NK-92 treated with Interleukin-12 subunit alpha and Interleukin-12 subunit beta, amount 100 ng/mL, for 24 hours (cell line): ENCODE measurements at regions not wholly inside any gene's neighbourhood (a gene's known extent, or its start where the extent isn't known, plus 50 kb on each side); places are given as distances from the start of the nearest gene placed in this dataset.
"Not testable (repeated sequence)": the region's sequence is repeated elsewhere in the genome, so short reads cannot be mapped to it uniquely, and the experiment has no call there.

Experiments used
- DNase-seq: peaks from one replicate; lab custom pipeline; 2025; lab: John Stamatoyannopoulos, UW

DNA sequence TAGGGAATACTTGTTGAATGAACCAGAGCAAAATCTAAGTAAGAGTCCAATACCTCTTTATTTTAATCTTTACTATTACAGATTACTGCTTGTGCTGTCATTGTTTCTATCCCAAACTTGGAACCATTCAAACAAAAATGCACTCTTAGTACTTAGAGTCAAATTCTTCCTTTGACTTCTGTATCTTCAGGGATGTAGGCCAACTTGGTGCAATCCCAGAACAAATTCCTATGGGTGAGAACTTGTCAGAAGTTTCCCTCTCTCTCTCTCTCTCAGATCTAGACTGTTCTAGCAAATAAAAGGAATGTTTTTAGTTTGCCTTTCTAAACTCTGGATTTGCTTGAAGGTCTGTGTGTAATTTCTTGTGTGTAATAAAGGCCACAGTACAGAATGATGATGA, 329.0 kb upstream of the TMTC4 start:
- DNase-seq, result no peak

DNA sequence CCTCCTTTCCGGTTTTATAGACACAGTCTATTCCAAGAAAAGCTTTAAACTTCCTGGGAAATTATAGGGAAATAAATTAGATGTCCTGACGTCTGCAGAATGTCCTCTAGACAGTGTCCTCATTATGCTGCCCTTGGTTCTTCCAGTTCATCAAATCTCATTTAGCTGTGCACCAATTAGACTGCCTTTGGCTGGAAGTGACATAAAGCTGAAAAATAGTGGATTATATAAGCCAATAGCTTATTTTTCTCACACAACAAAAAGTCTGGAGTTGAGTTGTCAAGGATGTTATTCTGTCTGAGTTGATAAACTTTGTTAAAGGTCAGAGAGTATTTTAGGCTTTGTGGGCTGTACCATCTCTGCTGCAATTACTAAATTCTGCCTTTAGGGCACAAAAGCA, 314.8 kb upstream of the TMTC4 start:
- DNase-seq, result no peak

DNA sequence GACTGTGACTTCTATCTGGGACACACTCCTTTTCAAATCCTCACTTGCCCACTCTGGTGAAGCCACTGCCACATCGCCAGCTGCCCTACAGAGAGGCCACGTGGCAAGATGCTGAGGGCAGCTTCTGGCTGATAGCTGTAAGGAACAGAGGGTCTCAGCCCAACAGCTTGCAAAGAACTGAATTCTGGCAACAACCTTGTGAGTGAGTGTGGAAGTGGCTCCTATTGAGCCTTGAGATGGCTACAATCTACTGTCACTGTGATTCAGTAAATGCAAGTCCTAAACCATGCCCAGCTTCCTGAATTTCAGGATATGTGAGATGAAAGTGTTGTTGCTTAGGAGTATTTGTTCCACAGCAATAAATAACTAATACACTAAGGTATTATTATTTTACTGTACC, 314.3 kb upstream of the TMTC4 start:
- DNase-seq, result no peak

DNA sequence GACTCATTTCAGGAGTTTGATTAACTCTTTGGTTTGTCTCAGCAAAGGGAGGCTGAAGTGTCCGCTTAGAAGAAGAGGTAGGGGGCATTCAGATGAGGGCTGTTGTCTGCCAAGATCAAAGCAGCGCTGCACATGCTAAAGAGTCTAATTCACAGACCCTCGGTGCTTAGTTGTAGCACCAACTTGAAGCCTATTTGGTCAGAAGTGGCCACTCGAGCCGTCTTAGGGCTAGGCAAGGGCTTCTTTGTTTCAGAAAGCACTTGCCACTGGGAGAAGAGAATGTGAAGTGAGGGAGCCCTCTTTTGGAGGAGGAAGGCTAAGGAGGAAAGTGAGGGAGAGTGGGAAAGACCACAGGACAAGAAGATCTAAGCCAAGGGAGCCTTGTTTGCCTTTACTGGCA, 313.4 kb upstream of the TMTC4 start:
- no peak for DNase-seq

DNA sequence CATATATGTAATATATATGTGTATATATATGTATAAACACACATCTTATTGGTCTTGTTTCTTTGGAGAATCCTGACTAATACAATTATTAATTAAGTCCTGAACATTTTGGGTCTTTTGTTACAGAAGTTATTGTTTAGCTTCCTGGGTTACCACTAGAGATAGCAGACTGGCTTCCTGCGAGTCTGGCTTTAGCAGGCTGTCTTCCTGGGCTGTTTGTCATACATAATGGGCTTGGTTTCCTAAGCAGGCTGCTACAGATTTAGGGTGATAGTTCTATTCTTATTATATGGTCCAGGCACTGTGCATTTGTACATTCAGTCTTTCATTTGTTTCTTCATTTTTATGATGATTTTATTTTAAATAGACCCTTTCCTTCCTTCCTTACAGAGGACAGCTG, 312.0 kb upstream of the TMTC4 start:
- no peak for DNase-seq

DNA sequence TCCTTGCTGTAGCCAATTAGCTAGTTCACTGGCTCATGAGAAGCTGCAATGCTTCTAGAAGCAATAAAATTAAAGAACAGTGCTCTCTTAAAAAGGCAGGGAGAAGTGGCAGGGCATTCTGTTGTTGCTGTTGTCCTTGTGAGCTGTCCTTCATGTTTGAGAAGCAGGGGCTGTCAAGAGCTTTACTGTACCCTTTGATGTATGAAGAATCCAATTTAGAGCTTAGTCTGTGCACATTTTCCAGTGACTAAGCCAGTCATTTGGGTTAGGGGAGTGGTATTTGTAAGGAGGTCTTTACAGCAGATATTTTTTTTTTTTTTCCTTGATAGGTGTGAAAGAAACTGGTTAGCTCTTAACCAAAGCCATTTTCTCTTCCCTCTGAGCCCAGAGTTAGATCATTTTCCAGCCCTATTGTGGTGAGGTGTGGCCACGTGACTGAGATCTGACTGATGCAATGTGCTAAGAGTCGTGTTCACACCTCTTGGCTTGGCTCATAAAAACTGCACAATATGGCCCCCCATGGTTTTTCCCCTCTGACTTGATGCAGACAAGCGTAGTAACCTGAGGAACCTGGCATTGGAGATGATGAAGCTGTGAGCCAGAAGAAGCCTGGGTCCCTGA, 309.6 kb upstream of the TMTC4 start:
- DNase-seq, result peak; percentile 3

GRCh38 chr13:100983111-100983510, 308.5 kb upstream of the TMTC4 start:
- no peak for DNase-seq

- DNase-seq, result no peak
Measured at GRCh38 chr13:100980171-100980570, 305.6 kb upstream of the TMTC4 start.

- no peak for DNase-seq
Measured at GRCh38 chr13:100977841-100978240, 303.2 kb upstream of the TMTC4 start.

- no peak for DNase-seq
Measured at GRCh38 chr13:100976993-100977392, 302.4 kb upstream of the TMTC4 start.

GRCh38 chr13:100975666-100976065, 301.1 kb upstream of the TMTC4 start:
- not testable (repeated sequence) for DNase-seq

DNA sequence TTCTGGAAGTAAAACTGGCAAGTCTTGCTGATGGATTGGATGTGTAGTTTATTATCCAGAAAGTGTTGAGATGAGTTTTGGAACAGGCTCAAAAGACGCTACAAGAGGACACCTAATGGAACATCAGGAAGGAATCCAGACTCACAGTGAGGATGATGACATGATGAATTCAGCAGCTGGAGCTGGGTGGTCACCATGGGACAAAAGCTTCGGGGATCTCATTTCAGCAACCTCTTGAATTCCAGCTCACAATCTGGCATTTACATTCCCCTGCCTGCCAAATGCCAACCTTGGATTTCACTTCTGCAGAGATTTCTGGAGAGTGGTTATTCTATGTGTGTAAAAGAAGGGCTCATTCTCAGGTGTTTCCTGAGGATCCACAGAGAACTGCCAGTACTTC, 288.0 kb upstream of the TMTC4 start:
- no peak for DNase-seq

DNA sequence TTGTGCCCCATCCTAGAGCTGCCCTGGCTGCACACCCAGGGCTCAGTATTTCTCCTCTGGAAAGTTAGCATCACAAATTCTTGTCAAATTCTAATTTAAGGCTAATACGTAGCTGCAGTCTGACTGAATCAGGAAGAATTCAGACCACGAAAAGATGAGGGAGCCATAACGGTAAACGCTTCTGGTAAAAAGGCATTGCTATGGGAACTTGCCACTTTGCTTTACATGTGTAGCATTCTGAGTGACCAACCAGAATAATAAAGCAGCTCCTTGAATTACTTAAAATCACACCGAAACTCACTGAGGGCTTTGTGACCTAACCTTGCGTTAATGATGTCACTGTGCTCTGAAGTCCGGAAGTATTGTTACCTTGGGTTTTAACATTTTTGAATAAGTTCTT, 286.6 kb upstream of the TMTC4 start:
- no peak for DNase-seq

DNA sequence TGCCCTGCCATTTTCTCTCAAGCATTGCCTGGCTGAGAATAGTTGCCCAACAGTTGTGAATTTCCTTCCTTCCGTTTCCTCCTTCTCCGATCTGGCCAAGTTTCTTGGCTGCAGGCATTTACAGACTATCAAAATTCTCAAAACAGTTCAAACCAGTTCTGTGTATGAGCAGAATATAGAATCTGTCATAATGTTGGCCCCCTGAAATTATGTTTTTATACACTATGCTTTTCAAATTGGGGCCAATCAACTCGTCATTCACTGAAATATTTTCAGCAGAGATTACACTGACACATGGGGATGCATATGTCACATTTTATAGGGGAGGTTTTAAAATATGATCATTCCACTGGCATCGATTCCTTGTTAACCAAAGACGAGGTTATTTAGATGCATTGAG, 284.2 kb upstream of the TMTC4 start:
- DNase-seq, result no peak

- DNase-seq, result no peak
Measured at GRCh38 chr13:100957741-100958140, 283.1 kb upstream of the TMTC4 start.

DNA sequence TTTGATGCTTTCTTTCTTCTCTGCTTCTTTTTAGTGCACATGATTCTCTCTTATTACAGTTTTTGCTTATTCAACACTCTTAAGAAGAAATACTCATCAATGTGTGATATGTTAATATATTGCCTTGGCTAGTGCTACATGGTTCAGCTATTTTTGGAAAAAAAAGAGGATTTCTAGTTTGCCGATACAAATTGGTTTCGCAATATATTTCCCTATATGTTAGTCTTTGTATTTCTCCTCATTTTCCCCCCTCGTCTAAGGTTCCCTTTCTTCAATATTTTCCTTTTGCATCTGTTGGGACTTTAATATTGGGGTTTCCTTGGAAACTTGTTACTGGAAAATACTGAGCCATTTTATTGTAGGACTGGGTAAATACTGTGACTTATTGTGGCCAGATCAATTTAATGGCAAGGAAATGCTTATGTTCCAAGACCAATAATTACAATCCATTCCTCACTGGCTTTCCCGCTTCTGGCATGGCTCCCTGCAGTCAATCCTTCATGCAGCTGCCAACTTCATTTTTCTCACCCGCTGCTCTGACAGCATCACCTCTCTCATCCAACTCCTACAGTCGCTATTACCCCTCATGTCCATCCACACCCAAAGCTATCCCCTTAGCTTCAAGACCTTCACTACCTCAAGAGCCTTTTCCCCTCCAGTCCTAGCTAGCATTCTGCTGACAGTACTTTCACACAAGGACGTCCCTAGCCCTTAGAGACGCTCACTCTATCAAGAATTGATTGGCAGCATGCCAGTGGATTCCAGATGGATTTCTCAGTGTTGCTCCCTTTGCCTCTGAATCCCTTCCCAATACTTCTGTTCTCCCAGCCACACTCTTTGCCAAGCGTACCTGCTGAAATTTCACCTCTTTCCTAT, 280.1 kb upstream of the TMTC4 start:
- no peak for DNase-seq

GRCh38 chr13:100951016-100951415, 276.4 kb upstream of the TMTC4 start:
- DNase-seq, result no peak

GRCh38 chr13:100948937-100949336, 274.3 kb upstream of the TMTC4 start:
- DNase-seq, result not testable (repeated sequence)

GRCh38 chr13:100946588-100946987, 272.0 kb upstream of the TMTC4 start:
- DNase-seq, result no peak

GRCh38 chr13:100944791-100945345, 270.3 kb upstream of the TMTC4 start:
- DNase-seq, result no peak

GRCh38 chr13:100942742-100943141, 268.1 kb upstream of the TMTC4 start:
- no peak for DNase-seq

DNA sequence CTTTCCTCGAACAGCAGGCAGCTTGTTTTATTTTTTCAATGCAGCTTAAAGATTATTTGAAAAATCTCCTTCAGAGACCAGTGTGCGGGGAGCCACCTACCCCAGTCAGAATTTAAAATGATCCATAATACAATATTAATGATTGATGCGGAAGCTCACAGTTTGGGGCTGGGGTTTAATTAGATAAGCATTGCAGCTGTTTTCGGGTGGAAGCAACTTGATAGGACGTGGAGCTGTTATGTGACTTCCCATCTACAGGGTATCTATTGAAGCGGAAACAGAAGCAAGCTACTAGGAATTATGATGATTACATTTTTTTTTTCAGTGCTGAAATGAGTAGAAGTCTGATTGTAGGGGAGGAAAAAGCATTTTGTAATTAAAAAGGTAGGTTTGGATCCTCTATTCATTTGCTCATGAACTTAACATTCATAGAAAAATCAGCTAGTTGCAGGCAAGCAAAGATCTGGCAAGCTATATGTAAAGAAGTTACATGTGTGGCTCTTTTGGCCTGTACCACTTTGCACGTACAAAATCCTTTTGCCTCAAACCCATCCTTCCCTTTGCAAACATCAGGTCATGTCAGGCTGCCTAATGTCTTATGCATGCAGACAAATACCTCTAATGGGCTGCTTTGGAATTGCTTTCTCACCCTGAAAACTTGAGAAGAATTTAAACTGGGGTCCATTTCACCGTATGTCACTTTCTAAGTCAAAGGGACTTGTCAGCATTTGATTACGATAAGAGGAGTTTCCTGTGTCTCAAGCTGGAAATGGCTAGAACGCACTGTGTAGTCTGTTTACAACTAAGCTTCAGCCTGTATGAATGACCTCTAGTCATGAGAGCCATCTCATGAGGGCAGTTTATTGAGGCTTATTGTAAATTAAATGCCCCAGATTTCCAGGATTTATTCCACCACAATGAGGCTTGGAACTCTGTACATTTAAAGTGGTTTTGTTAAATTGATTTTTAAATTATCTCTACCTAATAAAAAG, 267.1 kb upstream of the TMTC4 start:
- no peak for DNase-seq
